K562 (cell line): ENCODE measurements at regions not wholly inside any gene's neighbourhood (a gene's known extent, or its start where the extent isn't known, plus 50 kb on each side); places are given as distances from the start of the nearest gene placed in this dataset.

Experiments used
- ATAC-seq: fragments of 200-7000 bp; cut with Tn5 transposase; 3 replicates; pipeline ENCODE4 v1.9.1; 2020; ENCODE audit warnings: moderate library complexity
- BruUV-seq: library from RNA; stranded (reverse); fragments of 400-500 nt; replicated peaks from 2 replicates; lab custom pipeline; 2021; lab: Mats Ljungman, UMichigan
- CTCF ChIA-PET: fragments of 300-600 bp; formaldehyde crosslinking; extraction: SDS; loops from one replicate; lab custom pipeline; 2021; ENCODE audit warnings: low intra/inter-chr PET ratio; lab: Yijun Ruan, JAX
- POLR2A ChIA-PET: fragments of 300-600, 350-650 bp; sonication (Branson Sonifier 250); formaldehyde crosslinking; extraction: SDS; loops from one replicate; lab custom pipeline; 2021; ENCODE audit warnings: antibody characterized with exemption, inconsistent platforms; lab: Yijun Ruan, JAX
- DNase-seq, 4 experiments: peaks; one replicate each; pipeline versions ENCODE4 v3.0.0 to v3.0.0-alpha.2; 2011 to 2018; ENCODE audit warnings: low spot score in 3 of 4, mixed read lengths in 3 of 4; ENCODE audit errors: extremely low read depth in 1 of 4
- FAIRE-seq: peaks from 2 replicates; lab custom pipeline; 2011; peaks lifted over from hg19 to GRCh38; lab: Jason Lieb, UNC
- H2AFZ ChIP-seq: 2 replicates; pipeline ENCODE4 v1.6.0; 2011; ENCODE audit warnings: low read depth, low read length, control low read depth, inconsistent platforms
- H3K27ac ChIP-seq: fragments of 200-600 bp; 3 replicates; pipeline ENCODE4 v1.8.0; 2011; ENCODE audit warnings: low read depth, mild to moderate bottlenecking, control low read depth, inconsistent platforms, low read length, moderate library complexity, mixed read lengths; ENCODE audit errors: extremely low read depth
- H3K27me3 ChIP-seq, 2 experiments: fragments of 300-600 bp in 1 of 2; 2 replicates in 1 of 2; 3 replicates in 1 of 2; pipeline versions ENCODE4 v1.6.0 to v1.8.0; 2011; ENCODE audit warnings: inconsistent platforms in 2 of 2, low read length in 2 of 2, mild to moderate bottlenecking in 1 of 2, mixed read lengths in 1 of 2, moderate library complexity in 1 of 2; ENCODE audit not compliant: control insufficient read depth in 2 of 2, insufficient read depth in 2 of 2
- H3K36me3 ChIP-seq: fragments of 300-600 bp; 3 replicates; pipeline ENCODE4 v1.8.0; 2011; ENCODE audit warnings: mild to moderate bottlenecking, low read length, inconsistent platforms; ENCODE audit not compliant: control insufficient read depth, insufficient read depth
- H3K4me1 ChIP-seq, 2 experiments: fragments of 200-600 bp in 1 of 2; replicated peaks in 1 of 2; 2 replicates in 1 of 2; 3 replicates in 1 of 2; pipeline versions ENCODE4 v1.5.1 to v1.8.0; 2011; ENCODE audit warnings: inconsistent platforms in 2 of 2, low read length in 2 of 2, mild to moderate bottlenecking in 1 of 2, mixed read lengths in 1 of 2, moderate library complexity in 1 of 2; ENCODE audit not compliant: control insufficient read depth in 2 of 2, insufficient read depth in 2 of 2
- H3K4me2 ChIP-seq: 2 replicates; pipeline ENCODE4 v1.6.1; 2011; ENCODE audit warnings: low read length, control low read depth, inconsistent platforms, mixed read lengths; ENCODE audit not compliant: insufficient read depth
- H3K4me3 ChIP-seq: fragments of 200-600 bp; sonication (generic), shearing (Covaris generic); 2 replicates; pipeline ENCODE4 v1.5.1; 2016; ENCODE audit warnings: control low read depth, inconsistent platforms
- H3K79me2 ChIP-seq: fragments of 200-600 bp; 3 replicates; pipeline ENCODE4 v1.8.0; 2011; ENCODE audit warnings: low read length, inconsistent platforms; ENCODE audit not compliant: control insufficient read depth, insufficient read depth
- H3K9ac ChIP-seq, 2 experiments: 2 replicates each; pipeline versions ENCODE4 v1.6.0 to v1.6.1; 2011; ENCODE audit warnings: low read depth in 2 of 2, low read length in 2 of 2, control low read depth in 1 of 2, inconsistent platforms in 1 of 2, mild to moderate bottlenecking in 1 of 2, mixed read lengths in 1 of 2; ENCODE audit not compliant: insufficient read depth in 1 of 2
- H3K9me1 ChIP-seq: one replicate; pipeline ENCODE4 v1.6.0; 2011; ENCODE audit warnings: inconsistent platforms, mild to moderate bottlenecking, low read length, moderate library complexity; ENCODE audit not compliant: control insufficient read depth, insufficient read depth
- H3K9me3 ChIP-seq: replicated peaks from 2 replicates; pipeline ENCODE4 v1.5.1; 2011; ENCODE audit warnings: low read depth, low read length, inconsistent platforms; ENCODE audit not compliant: control insufficient read depth, insufficient read depth
- H4K20me1 ChIP-seq: replicated peaks from 2 replicates; pipeline ENCODE4 v1.6.1; 2011; ENCODE audit warnings: low read length, inconsistent platforms, mixed read lengths; ENCODE audit not compliant: control insufficient read depth, insufficient read depth
- ATF1 ChIP-seq, 2 experiments: fragments of 450-650 bp in 1 of 2; IDR thresholded peaks; 2 replicates each; pipeline ENCODE4 v1.6.1; 2016; ENCODE audit warnings: missing compliant biosample characterization in 1 of 2, missing genetic modification characterization in 1 of 2
- ATF6 ChIP-seq: sonication (generic); formaldehyde crosslinking; IDR thresholded peaks from 2 replicates; pipeline ENCODE4 v1.4.0; 2020; ENCODE audit warnings: mild to moderate bottlenecking, missing genetic modification reagents
- CHD4 ChIP-seq: fragments of 200-600 bp; sonication (generic); IDR thresholded peaks from 3 replicates; pipeline ENCODE4 v1.6.1; 2012; ENCODE audit warnings: low read depth, mild to moderate bottlenecking, mixed read lengths, low read length, inconsistent platforms; ENCODE audit not compliant: insufficient read depth, insufficient replicate concordance, poor library complexity, severe bottlenecking
- FOXP1 ChIP-seq: sonication (generic); formaldehyde crosslinking; IDR thresholded peaks from 2 replicates; pipeline ENCODE4 v1.8.0; 2022; ENCODE audit warnings: mild to moderate bottlenecking, missing genetic modification reagents
- GABPA ChIP-seq: fragments of 200-800 bp; sonication (Bioruptor generic); conservative IDR thresholded peaks from 2 replicates; pipeline ENCODE4 v1.6.1; 2016; ENCODE audit warnings: low read depth, missing genetic modification characterization, missing compliant biosample characterization
- MED1 ChIP-seq: sonication (generic); formaldehyde crosslinking; IDR thresholded peaks from 2 replicates; pipeline ENCODE4 v1.8.1; 2023; ENCODE audit warnings: missing genetic modification reagents, borderline replicate concordance
- MYBL2 ChIP-seq, 2 experiments: fragments of 450-650 bp in 1 of 2; sonication (generic) in 1 of 2; formaldehyde crosslinking in 1 of 2; IDR thresholded peaks; 2 replicates each; pipeline versions ENCODE4 v1.6.1 to v1.8.1; 2017 to 2022; ENCODE audit warnings: borderline replicate concordance in 1 of 2, inconsistent platforms in 1 of 2, low read depth in 1 of 2, mild to moderate bottlenecking in 1 of 2, missing genetic modification reagents in 1 of 2, moderate library complexity in 1 of 2
- NFATC3 ChIP-seq: fragments of 450-650 bp; IDR thresholded peaks from 2 replicates; pipeline ENCODE4 v1.6.1; 2017; ENCODE audit warnings: mild to moderate bottlenecking
- NR1H2 ChIP-seq: sonication (generic); formaldehyde crosslinking; IDR thresholded peaks from 2 replicates; pipeline ENCODE4 v1.4.0; 2020; ENCODE audit warnings: mild to moderate bottlenecking, missing genetic modification reagents
- PHF21A ChIP-seq: fragments of 450-650 bp; IDR thresholded peaks from 2 replicates; pipeline ENCODE4 v1.6.1; 2017; ENCODE audit warnings: low read depth, borderline replicate concordance
- POLR2AphosphoS5 ChIP-seq: IDR thresholded peaks from 2 replicates; pipeline ENCODE4 v1.6.1; 2011; ENCODE audit warnings: mild to moderate bottlenecking, low read depth, low read length, moderate library complexity; ENCODE audit not compliant: control insufficient read depth, insufficient read depth
- PRPF4 ChIP-seq: fragments of 200-400 bp; formaldehyde crosslinking; IDR thresholded peaks from one replicate; pipeline ENCODE4 v1.6.1; 2017; ENCODE audit warnings: low read length, low read depth, mild to moderate bottlenecking; ENCODE audit not compliant: insufficient read depth, poor library complexity, severe bottlenecking
- TAF15 ChIP-seq: fragments of 200-400 bp; formaldehyde crosslinking; IDR thresholded peaks from 2 replicates; pipeline ENCODE4 v1.6.1; 2017; ENCODE audit warnings: mild to moderate bottlenecking, low read depth, low read length, moderate library complexity
- TARDBP ChIP-seq: fragments of 450-650 bp; IDR thresholded peaks from 2 replicates; pipeline ENCODE4 v1.6.1; 2016
- TCF7 ChIP-seq: sonication (generic); IDR thresholded peaks from 2 replicates; pipeline ENCODE4 v1.6.1; 2016; ENCODE audit warnings: antibody characterized with exemption, borderline replicate concordance
- ZNF146 ChIP-seq: IDR thresholded peaks from one replicate; pipeline ENCODE4 v1.6.1; 2018; ENCODE audit warnings: missing compliant biosample characterization; ENCODE audit not compliant: unreplicated experiment
- WGBS: fragments of 100-300 bp; shearing (Covaris generic); methylation state at CpG from one replicate; pipeline ENCODE4 v1.1.6; 2016; ENCODE audit warnings: low coverage, mixed read lengths; ENCODE audit not compliant: insufficient coverage; ENCODE audit errors: missing lambda C conversion rate; 5-methylcytosine and 5-hydroxymethylcytosine counted together
- in situ Hi-C: fragments of 300-500 bp; cut with MboI; formaldehyde crosslinking; loops from 4 replicates; pipeline ENCODE4 v1.15.0; 2018; ENCODE audit warnings: inconsistent platforms, mixed read lengths
- intact Hi-C: fragments of 100-400 bp; cut with micrococcal nuclease; formaldehyde crosslinking; loops from 2 replicates; pipeline ENCODE4 v1.14.2; 2022
- TF ChIP-seq, protein P1 (sequence below): fragments of 250-450 bp; sonication (Bioruptor Pico); IDR thresholded peaks from 2 replicates; pipeline ENCODE4 v1.5.0; 2021
- TF ChIP-seq, protein P2 (sequence below): fragments of 450-650 bp; IDR thresholded peaks from 2 replicates; pipeline ENCODE4 v1.6.1; 2016; ENCODE audit warnings: antibody characterized with exemption

DNA sequence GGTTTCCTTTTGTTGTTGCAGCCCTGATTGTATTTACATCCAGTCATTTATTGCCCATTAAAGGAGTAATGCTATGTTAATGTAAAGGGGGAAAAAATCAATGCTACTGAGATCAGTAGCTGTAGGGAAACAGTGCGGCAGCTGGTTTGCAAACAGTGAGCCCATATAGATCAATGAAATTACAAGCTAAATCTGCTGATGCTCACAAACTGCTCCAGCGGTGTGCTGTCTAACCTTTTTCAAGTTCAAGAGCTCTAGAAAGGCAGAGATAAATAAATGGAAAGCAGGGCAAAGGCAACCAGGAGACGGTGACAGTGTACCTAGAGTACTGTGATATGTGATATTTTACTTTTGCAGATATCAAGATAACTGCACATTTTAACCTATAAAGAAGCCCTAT, 449.0 kb upstream of the MMS22L start (continued):
- TF ChIP-seq NFATC3 (no peak), FOXP1 (CRISPR knock-in tag) (no peak), NR1H2 (CRISPR knock-in tag) (no peak)

- in situ Hi-C loops: no loop called here
- H3K4me1 ChIP-seq: no peaks in the 10 kb centered on the region
- no TSS peak for BruUV-seq
- ChIA-PET CTCF (interaction anchor here (0.6 kb wide), 1 partner anchor 14 kb away, joined by 3 read pairs; no protein-coding TSS in a partner anchor), POLR2A (no interaction called here)
- no peaks in the 10 kb centered on the region for H3K36me3 ChIP-seq
- DNase-seq (no peak), ATAC-seq (no peak), FAIRE-seq (no peak)
- no peak overlapping the region for H3K4me2 ChIP-seq
- no peaks in the 10 kb centered on the region for H3K79me2 ChIP-seq
- no peaks in the 10 kb centered on the region for H4K20me1 ChIP-seq
- no peak overlapping the region for H3K9ac ChIP-seq
- no peaks in the 10 kb centered on the region for H3K9me3 ChIP-seq
- H3K9me1 ChIP-seq: no peaks in the 10 kb centered on the region
- 0% methylated on average over 3 of the region's 3 CpGs for WGBS
- intact Hi-C loops: no loop called here
- no peak overlapping the region for H3K27ac ChIP-seq
- no peak overlapping the region for H2AFZ ChIP-seq
- no peak overlapping the region for H3K4me3 ChIP-seq
- H3K27me3 ChIP-seq: no peaks in the 10 kb centered on the region
- TF ChIP-seq TAF15: no peak
- no peak for TF ChIP-seq ATF1 (CRISPR knock-in tag; IDR thresholded peaks at IDR 0.05)
- no peak for TF ChIP-seq ATF1 (tag; IDR thresholded peaks at IDR 0.05)
- no peak for TF ChIP-seq TARDBP
- TF ChIP-seq PHF21A: no peak
- TF ChIP-seq ZNF146 (CRISPR knock-in tag): no peak
- TF ChIP-seq CHD4: no peak
- no peak for TF ChIP-seq GABPA (tag)
- TF ChIP-seq ATF6 (CRISPR knock-in tag): no peak
- TF ChIP-seq MYBL2 (IDR thresholded peaks at IDR 0.05; ENCODE audit: low read depth): no peak
- no peak for TF ChIP-seq MYBL2 (CRISPR knock-in tag; IDR thresholded peaks at IDR 0.05; ENCODE audit: borderline replicate concordance)
- TF ChIP-seq, protein P1, sequence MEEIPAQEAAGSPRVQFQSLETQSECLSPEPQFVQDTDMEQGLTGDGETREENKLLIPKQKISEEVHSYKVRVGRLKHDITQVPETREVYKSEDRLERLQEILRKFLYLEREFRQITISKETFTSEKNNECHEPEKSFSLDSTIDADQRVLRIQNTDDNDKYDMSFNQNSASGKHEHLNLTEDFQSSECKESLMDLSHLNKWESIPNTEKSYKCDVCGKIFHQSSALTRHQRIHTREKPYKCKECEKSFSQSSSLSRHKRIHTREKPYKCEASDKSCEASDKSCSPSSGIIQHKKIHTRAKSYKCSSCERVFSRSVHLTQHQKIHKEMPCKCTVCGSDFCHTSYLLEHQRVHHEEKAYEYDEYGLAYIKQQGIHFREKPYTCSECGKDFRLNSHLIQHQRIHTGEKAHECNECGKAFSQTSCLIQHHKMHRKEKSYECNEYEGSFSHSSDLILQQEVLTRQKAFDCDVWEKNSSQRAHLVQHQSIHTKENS: no peak
- TF ChIP-seq TCF7: no peak
- no peak for TF ChIP-seq PRPF4
- TF ChIP-seq, protein P2, sequence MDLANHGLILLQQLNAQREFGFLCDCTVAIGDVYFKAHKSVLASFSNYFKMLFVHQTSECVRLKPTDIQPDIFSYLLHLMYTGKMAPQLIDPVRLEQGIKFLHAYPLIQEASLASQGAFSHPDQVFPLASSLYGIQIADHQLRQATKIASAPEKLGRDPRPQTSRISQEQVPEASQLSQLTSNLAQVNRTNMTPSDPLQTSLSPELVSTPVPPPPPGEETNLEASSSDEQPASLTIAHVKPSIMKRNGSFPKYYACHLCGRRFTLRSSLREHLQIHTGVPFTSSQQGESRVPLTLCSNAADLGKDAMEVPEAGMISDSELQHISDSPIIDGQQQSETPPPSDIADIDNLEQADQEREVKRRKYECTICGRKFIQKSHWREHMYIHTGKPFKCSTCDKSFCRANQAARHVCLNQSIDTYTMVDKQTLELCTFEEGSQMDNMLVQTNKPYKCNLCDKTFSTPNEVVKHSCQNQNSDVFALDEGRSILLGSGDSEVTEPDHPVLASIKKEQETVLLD: no peak
- no peak for TF ChIP-seq MED1 (CRISPR knock-in tag)
- no peak for TF ChIP-seq POLR2AphosphoS5
Observed at GRCh38 chr6:97757575-97757974, 474.6 kb upstream of the MMS22L start.
